ENCODE measurements at regions not wholly inside any gene's neighbourhood (a gene's known extent, or its start where the extent isn't known, plus 50 kb on each side); places are given as distances from the start of the nearest gene placed in this dataset.

- Histone ChIP-seq H3K4me1 (no peaks in the 10 kb centered on the region), H3K4me3 (ENCODE audit: low read depth, low read length) (no peak overlapping the region), H3K9me3 (no peaks in the 10 kb centered on the region), H3K27me3 (replicated peaks; ENCODE audit: control insufficient read depth, insufficient read depth, low read length) (no peaks in the 10 kb centered on the region), H3K36me3 (ENCODE audit: control insufficient read depth, insufficient read depth, low read length) (no peaks in the 10 kb centered on the region)
- intact Hi-C loops (cut with micrococcal nuclease; ENCODE audit: unreplicated experiment): no loop called here
- H3K9me3 Mint-ChIP-seq (ENCODE audit: unreplicated experiment): no peaks in the 10 kb centered on the region
- no peak for TF ChIP-seq CTCF (IDR thresholded peaks at IDR 0.05; ENCODE audit: insufficient read depth in 1 of 2, low read depth in 1 of 2, low read length in 1 of 2, severe bottlenecking in 1 of 2, unreplicated experiment in 1 of 2)
- no peak for DNase-seq
- no peaks in the 10 kb centered on the region for H3K4me1 Mint-ChIP-seq (ENCODE audit: low read depth, unreplicated experiment)
- H3K27me3 Mint-ChIP-seq (ENCODE audit: insufficient read depth, unreplicated experiment): peaks cover 11% of the 10 kb centered on the region
- no TSS peak for BruUV-seq (replicated peaks)
- ChIA-PET POLR2A (no interaction called here), CTCF (no interaction called here)
- no peaks in the 10 kb centered on the region for H3K36me3 Mint-ChIP-seq (ENCODE audit: insufficient read depth, unreplicated experiment)
- H3K27ac Mint-ChIP-seq (ENCODE audit: unreplicated experiment): no peak overlapping the region
- no peak overlapping the region for H3K4me3 Mint-ChIP-seq (ENCODE audit: unreplicated experiment)
Measured at GRCh38 chr2:128969374-128969773, 650.7 kb upstream of the HS6ST1 start.

- H3K9me3 Mint-ChIP-seq (ENCODE audit: unreplicated experiment): no peaks in the 10 kb centered on the region
Measured at GRCh38 chr2:128970332-128971116, 651.9 kb upstream of the HS6ST1 start.

GRCh38 chr2:128973566-128973965 is 654.9 kb upstream of the HS6ST1 start:
- POLR2A ChIA-PET: no interaction called here
- H3K4me3 ChIP-seq (ENCODE audit: low read depth, low read length): no peak overlapping the region
- Mint-ChIP-seq H3K36me3 (ENCODE audit: insufficient read depth, unreplicated experiment) (no peaks in the 10 kb centered on the region), H3K9me3 (ENCODE audit: unreplicated experiment) (no peaks in the 10 kb centered on the region), H3K27me3 (ENCODE audit: insufficient read depth, unreplicated experiment) (peaks cover 11% of the 10 kb centered on the region), H3K27ac (ENCODE audit: unreplicated experiment) (no peak overlapping the region), H3K4me3 (ENCODE audit: unreplicated experiment) (no peak overlapping the region), H3K4me1 (ENCODE audit: low read depth, unreplicated experiment) (peaks cover 6% of the 10 kb centered on the region)
- H3K4me1 ChIP-seq: no peaks in the 10 kb centered on the region
- no peaks in the 10 kb centered on the region for H3K36me3 ChIP-seq (ENCODE audit: control insufficient read depth, insufficient read depth, low read length)
- no TSS peak for BruUV-seq (replicated peaks)
- no peak for DNase-seq
- no peak for TF ChIP-seq CTCF (IDR thresholded peaks at IDR 0.05; ENCODE audit: insufficient read depth in 1 of 2, low read depth in 1 of 2, low read length in 1 of 2, severe bottlenecking in 1 of 2, unreplicated experiment in 1 of 2)
- intact Hi-C loops (cut with micrococcal nuclease; ENCODE audit: unreplicated experiment): no loop called here
- no peaks in the 10 kb centered on the region for H3K9me3 ChIP-seq
- no peaks in the 10 kb centered on the region for H3K27me3 ChIP-seq (replicated peaks; ENCODE audit: control insufficient read depth, insufficient read depth, low read length)
- CTCF ChIA-PET: no interaction called here

More at GRCh38 chr2:128970332-128971116, 651.9 kb upstream of the HS6ST1 start:
- ChIA-PET CTCF (no interaction called here), POLR2A (no interaction called here)
- no peak for TF ChIP-seq CTCF (IDR thresholded peaks at IDR 0.05; ENCODE audit: insufficient read depth in 1 of 2, low read depth in 1 of 2, low read length in 1 of 2, severe bottlenecking in 1 of 2, unreplicated experiment in 1 of 2)
- Histone ChIP-seq H3K4me3 (ENCODE audit: low read depth, low read length) (no peak overlapping the region), H3K9me3 (no peaks in the 10 kb centered on the region), H3K4me1 (no peaks in the 10 kb centered on the region), H3K27me3 (replicated peaks; ENCODE audit: control insufficient read depth, insufficient read depth, low read length) (no peaks in the 10 kb centered on the region), H3K36me3 (ENCODE audit: control insufficient read depth, insufficient read depth, low read length) (no peaks in the 10 kb centered on the region)
- no peaks in the 10 kb centered on the region for H3K4me1 Mint-ChIP-seq (ENCODE audit: low read depth, unreplicated experiment)
- no peaks in the 10 kb centered on the region for H3K36me3 Mint-ChIP-seq (ENCODE audit: insufficient read depth, unreplicated experiment)
- H3K4me3 Mint-ChIP-seq (ENCODE audit: unreplicated experiment): no peak overlapping the region
- no peak overlapping the region for H3K27ac Mint-ChIP-seq (ENCODE audit: unreplicated experiment)
- no TSS peak for BruUV-seq (replicated peaks)
- no peak for DNase-seq
- intact Hi-C loops (cut with micrococcal nuclease; ENCODE audit: unreplicated experiment): no loop called here
- H3K27me3 Mint-ChIP-seq (ENCODE audit: insufficient read depth, unreplicated experiment): peaks cover 11% of the 10 kb centered on the region

Data from Caco-2 (cell line).